ENCODE measurements at regions not wholly inside any gene's neighbourhood (a gene's known extent, or its start where the extent isn't known, plus 50 kb on each side); places are given as distances from the start of the nearest gene placed in this dataset.

DNA sequence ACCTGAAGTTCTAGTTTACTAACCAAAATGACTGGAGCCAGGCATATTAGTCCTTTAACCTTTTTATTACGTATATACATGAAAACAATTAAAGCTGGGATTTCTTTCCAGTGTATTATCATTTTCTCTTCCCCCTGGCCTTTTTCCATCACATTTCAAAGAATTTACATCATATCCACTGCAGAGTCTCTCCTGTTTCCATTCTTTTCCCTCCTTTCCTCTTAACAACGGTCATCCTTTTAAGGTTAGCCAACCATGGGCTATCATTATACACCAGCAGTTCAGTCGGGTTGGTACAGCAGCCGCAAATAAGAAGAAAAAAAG lies 104.6 kb downstream of the TFAP2A start:
- Histone ChIP-seq H3K4me1 (ENCODE audit: control insufficient read depth, insufficient read depth, low read length) (no peaks in the 10 kb centered on the region), H2AFZ (replicated peaks; ENCODE audit: low read length, poor library complexity) (no peak overlapping the region), H3K9me1 (ENCODE audit: insufficient read depth, low read length) (no peaks in the 10 kb centered on the region), H2BK20ac (ENCODE audit: low read depth, low read length) (no peak overlapping the region), H2BK15ac (ENCODE audit: low read depth, low read length) (no peak overlapping the region), H3K36me3 (ENCODE audit: control insufficient read depth, insufficient read depth, low read length) (no peaks in the 10 kb centered on the region), H4K20me1 (ENCODE audit: insufficient read depth, low read length) (no peaks in the 10 kb centered on the region), H3K56ac (ENCODE audit: extremely low read depth, insufficient read depth, low read length) (no peak overlapping the region), H3K4me2 (ENCODE audit: low read depth, low read length) (no peak overlapping the region), H2AK5ac (ENCODE audit: low read depth, low read length) (no peak overlapping the region), H2BK5ac (ENCODE audit: low read depth, low read length, poor library complexity, severe bottlenecking) (no peak overlapping the region), H4K91ac (ENCODE audit: insufficient read depth, low read depth, low read length) (no peak overlapping the region), H2AK9ac (replicated peaks; ENCODE audit: low read depth, low read length, poor library complexity) (no peak overlapping the region), H3K9ac (ENCODE audit: low read depth, low read length) (no peak overlapping the region), H3K27me3 (ENCODE audit: control insufficient read depth, insufficient read depth, low read length) (no peaks in the 10 kb centered on the region), H4K8ac (ENCODE audit: low read depth in 2 of 2, low read length in 2 of 2) (no peak overlapping the region), H3K18ac (ENCODE audit: low read depth, low read length) (no peak overlapping the region), H3K23ac (ENCODE audit: low read depth, low read length) (no peak overlapping the region), H3K4me3 (ENCODE audit: insufficient read depth, low read depth, low read length) (no peak overlapping the region), H3K27ac (ENCODE audit: insufficient read depth, low read length) (no peak overlapping the region), H3K79me1 (ENCODE audit: low read depth in 1 of 2, low read length in 2 of 2) (no peaks in the 10 kb centered on the region), H3K4ac (ENCODE audit: low read depth, low read length) (no peak overlapping the region), H4K5ac (ENCODE audit: low read depth, low read length) (no peak overlapping the region), H3K14ac (replicated peaks; ENCODE audit: low read depth, low read length) (no peak overlapping the region), H3K9me3 (ENCODE audit: control insufficient read depth, insufficient read depth, low read length) (peaks cover 2% of the 10 kb centered on the region; the same call in 1 of the 2 replicates), H2BK120ac (ENCODE audit: low read depth, low read length) (no peak overlapping the region)
- TF ChIP-seq RAD21 (IDR thresholded peaks at IDR 0.05; ENCODE audit: low read length) (no peak), MXI1 (IDR thresholded peaks at IDR 0.05; ENCODE audit: borderline replicate concordance, low read depth, low read length) (no peak), CEBPB (IDR thresholded peaks at IDR 0.05; ENCODE audit: low read depth, low read length) (no peak), MAFK (IDR thresholded peaks at IDR 0.05; ENCODE audit: low read depth, low read length) (no peak), RCOR1 (IDR thresholded peaks at IDR 0.05; ENCODE audit: insufficient replicate concordance, low read length) (no peak), NFE2L2 (IDR thresholded peaks at IDR 0.05; ENCODE audit: low read depth, low read length) (no peak), CHD1 (IDR thresholded peaks at IDR 0.05; ENCODE audit: low read depth, low read length) (no peak), BHLHE40 (IDR thresholded peaks at IDR 0.05; ENCODE audit: low read depth, low read length) (no peak), MAZ (IDR thresholded peaks at IDR 0.05; ENCODE audit: borderline replicate concordance, low read depth, low read length) (no peak), SMC3 (IDR thresholded peaks at IDR 0.05; ENCODE audit: low read depth, low read length) (no peak), RFX5 (IDR thresholded peaks at IDR 0.05; ENCODE audit: low read depth, low read length) (no peak)
- TF ChIP-seq, protein P1, sequence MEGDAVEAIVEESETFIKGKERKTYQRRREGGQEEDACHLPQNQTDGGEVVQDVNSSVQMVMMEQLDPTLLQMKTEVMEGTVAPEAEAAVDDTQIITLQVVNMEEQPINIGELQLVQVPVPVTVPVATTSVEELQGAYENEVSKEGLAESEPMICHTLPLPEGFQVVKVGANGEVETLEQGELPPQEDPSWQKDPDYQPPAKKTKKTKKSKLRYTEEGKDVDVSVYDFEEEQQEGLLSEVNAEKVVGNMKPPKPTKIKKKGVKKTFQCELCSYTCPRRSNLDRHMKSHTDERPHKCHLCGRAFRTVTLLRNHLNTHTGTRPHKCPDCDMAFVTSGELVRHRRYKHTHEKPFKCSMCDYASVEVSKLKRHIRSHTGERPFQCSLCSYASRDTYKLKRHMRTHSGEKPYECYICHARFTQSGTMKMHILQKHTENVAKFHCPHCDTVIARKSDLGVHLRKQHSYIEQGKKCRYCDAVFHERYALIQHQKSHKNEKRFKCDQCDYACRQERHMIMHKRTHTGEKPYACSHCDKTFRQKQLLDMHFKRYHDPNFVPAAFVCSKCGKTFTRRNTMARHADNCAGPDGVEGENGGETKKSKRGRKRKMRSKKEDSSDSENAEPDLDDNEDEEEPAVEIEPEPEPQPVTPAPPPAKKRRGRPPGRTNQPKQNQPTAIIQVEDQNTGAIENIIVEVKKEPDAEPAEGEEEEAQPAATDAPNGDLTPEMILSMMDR (conservative IDR thresholded peaks at IDR 0.05; ENCODE audit: low read depth, low read length), result no peak
- TF ChIP-seq, protein P2, sequence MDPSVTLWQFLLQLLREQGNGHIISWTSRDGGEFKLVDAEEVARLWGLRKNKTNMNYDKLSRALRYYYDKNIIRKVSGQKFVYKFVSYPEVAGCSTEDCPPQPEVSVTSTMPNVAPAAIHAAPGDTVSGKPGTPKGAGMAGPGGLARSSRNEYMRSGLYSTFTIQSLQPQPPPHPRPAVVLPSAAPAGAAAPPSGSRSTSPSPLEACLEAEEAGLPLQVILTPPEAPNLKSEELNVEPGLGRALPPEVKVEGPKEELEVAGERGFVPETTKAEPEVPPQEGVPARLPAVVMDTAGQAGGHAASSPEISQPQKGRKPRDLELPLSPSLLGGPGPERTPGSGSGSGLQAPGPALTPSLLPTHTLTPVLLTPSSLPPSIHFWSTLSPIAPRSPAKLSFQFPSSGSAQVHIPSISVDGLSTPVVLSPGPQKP (IDR thresholded peaks at IDR 0.05; ENCODE audit: borderline replicate concordance, low read depth, low read length), result no peak
- ATAC-seq (ENCODE audit: low read depth), result no peak
- no peak for DNase-seq
- WGBS, 2 experiments (ENCODE audit: extremely low coverage in 2 of 2, insufficient read length in 1 of 2), result no CpG with 5 or more reads among the region's 4 CpGs
- in situ Hi-C loops (cut with MboI; ENCODE audit: low sequenced_read_pairs) (no loop called here), dilution Hi-C loops (cut with HindIII; ENCODE audit: low sequenced_read_pairs, unreplicated experiment) (no loop called here), intact Hi-C loops (cut with micrococcal nuclease) (no loop called here)
- ChIA-PET CTCF (no interaction called here), POLR2A (ENCODE audit: unreplicated experiment) (no interaction called here)
- BruUV-seq (replicated peaks), result no TSS peak
